GM19468 (cell line): ENCODE measurements at regions not wholly inside any gene's neighbourhood (a gene's known extent, or its start where the extent isn't known, plus 50 kb on each side); places are given as distances from the start of the nearest gene placed in this dataset.

ENCODE experiments used
- ATAC-seq: cut with Tn5 transposase; IDR thresholded peaks from one replicate; pipeline ENCODE4 v1.9.1; 2021; ENCODE audit warnings: mild to moderate bottlenecking, moderate library complexity, moderate number of reproducible peaks; ENCODE audit not compliant: unreplicated experiment; ENCODE audit errors: extremely low read depth

DNA sequence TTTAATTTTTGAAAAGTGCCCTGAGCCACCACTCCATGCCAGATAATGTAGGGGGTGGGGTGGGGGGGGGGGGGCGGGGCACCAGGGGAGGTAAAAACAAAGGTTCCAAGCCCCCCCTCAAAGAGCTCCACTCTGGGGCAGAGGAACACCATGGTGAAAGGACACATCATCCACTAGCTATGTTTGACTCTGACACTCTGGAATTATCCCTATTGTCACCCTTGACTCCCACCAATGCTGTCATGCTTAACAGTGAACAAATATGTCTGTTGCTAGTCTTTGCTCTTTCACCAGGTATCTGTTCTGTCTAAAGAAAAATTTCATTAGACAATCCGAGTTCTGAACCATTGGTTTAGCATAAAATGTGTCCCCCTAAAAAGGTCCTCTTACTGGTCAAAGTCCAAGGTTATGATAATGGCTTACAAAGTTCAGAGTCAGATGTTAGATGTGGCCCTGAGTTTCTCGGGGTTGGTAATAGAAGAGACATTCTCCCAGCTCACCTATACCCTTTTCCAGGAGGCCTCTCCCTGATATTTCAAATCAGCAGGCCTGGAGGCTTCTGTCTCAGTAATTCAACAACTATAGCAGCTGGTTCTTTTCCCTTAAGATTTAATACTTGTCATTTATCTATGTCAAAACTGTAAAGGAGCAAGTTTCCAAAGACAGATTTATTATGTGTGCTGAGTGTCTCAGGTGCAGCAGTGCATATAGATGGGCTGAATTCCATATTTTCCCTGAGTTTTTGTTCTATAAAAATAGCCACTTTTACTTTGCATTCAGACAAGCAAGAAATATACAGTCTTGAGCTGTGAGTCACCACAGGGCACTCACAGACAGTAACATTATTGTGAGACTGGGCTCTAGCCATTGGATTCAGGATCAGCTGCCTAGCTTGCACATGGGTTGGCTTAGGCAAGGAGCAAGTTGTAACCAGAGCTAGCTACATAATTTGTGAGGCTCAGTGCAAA is 174.1 kb downstream of the CSNK2A3 start:
- ATAC-seq: no peak

DNA sequence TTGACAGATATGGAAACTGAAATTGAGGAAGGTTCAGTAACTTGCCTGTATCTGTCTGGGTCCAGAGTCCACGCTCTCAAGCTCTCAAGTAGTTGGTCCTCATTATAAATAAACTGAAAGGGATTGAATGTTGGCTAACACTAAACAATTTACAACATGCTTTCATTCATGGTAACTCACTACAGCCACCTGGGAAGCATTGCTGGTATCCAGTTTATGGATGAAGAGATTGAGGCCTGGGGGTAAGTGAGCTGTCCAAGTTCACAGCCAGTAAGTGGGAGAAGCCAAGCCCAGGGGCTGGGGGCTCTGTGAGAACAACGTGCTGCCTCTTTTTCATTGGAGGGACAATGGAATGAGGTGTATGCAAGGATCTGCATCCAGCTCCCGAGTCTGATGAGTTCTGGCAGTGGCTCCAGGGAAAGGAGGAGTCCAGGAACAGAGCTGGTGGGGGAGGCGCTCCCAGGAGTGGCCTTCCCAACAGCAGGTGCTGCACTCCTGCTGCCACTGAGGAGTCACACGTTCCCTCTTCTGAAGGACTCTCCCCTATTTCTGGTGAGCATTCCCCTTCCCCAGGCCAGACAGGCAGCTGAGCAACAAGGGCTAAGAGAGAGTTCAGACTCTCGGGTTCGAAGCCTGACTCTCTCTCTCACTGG is 175.8 kb downstream of the CSNK2A3 start:
- no peak for ATAC-seq

DNA sequence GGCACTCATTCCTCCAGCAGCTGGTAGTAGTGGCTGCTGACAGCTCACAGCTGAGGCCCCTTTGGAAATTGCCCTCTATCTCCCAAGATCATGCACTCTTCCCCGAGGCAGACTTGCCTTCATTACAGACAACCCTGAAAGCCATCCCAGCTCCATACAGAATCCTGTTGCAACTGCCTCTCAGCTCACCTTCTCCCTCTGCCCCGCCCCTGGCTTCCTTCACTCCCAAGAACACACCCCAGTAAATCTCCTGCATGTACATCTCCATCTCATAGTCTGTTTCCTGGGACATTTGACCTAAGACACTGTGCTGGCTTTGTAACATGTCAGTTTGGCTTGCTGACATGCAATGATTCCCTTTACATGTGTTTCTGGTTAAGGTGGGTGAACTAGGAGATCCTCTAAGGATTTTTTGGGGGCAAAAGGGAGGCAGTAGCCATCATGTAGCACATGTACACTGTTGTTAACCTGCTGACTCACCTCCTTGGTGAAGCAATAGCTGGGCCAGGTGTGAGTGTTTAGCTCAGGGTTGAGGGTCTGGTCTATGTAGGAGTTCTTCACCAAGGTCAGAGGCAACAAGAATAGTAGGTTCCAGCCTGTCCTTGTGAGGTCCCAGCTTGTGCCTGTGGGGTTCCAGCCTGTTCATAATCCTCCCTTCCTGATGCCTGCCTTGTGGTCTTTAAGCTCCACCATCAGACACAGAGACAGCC is 179.6 kb downstream of the CSNK2A3 start:
- ATAC-seq: no peak

DNA sequence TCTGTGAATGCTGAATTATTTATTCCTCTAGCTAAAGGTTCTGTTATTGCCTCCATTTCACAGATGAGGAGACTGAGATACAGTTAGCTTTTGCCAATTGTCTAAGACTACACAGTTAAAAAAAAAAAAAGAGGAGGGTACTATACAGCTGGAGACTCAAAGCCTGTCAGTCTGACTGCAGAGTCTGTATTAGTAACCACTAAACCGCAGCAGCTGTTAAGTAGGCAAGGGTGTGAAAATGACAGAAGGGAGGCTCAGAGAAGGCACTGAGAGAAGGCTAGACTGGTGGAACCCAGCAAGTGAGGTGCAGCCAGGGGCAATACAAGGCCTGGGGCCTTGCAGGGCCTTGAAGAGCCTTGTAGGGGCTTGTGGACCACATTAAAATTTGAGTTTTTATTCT is 181.2 kb downstream of the CSNK2A3 start:
- no peak for ATAC-seq

DNA sequence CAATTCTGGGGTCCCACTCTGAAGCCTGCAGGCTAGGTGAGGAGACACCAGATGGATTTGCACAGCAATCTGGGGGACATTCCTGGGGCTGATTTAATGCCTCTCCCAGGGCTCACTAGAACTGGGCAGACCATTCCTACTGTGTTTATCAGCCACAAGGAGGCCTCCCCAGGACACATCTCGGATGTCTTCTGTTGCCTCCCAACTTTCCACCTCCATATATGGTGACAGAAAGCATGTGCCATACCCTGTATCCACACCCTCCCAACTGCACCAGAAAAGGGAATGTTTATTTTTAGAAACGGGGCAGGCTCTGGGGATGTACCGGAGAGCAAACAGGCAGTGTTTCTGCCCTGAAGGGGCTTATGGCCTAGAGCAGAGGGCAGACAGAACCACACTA is 181.8 kb downstream of the CSNK2A3 start:
- no peak for ATAC-seq

DNA sequence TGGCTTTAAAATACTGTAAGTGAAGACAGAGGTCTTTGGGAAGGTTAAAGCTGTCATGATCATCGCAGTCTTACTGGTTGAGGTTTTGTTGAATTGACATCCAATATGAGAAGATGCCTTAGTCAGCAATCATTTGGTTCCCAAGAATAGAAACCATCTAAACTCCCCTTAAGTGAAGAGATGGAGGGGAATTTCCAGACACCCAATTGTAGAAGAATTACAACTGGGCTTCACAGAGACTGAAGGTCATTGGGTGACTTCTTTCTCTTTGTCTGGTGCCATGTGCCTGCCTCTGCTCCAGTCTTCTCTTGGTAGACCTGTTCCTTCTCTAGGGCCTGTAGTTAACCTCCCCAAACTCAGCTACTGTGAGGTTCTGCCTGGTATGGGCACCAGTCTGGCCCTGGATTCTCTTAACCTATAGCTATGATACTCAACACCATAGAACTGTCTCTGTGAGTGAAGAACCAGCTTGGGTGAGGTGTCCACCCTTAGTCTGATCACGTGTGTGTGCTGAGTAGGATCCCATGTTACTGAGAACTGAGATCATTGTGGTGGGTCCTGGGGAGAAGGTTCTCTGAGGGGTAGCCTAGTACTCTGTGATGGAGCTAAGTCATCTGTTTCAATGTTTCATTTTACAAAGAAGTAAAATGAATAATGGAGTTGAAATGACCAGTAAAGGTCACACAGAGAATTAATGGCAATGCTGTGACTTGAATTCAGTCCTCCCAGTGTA is 182.5 kb downstream of the CSNK2A3 start:
- no peak for ATAC-seq

DNA sequence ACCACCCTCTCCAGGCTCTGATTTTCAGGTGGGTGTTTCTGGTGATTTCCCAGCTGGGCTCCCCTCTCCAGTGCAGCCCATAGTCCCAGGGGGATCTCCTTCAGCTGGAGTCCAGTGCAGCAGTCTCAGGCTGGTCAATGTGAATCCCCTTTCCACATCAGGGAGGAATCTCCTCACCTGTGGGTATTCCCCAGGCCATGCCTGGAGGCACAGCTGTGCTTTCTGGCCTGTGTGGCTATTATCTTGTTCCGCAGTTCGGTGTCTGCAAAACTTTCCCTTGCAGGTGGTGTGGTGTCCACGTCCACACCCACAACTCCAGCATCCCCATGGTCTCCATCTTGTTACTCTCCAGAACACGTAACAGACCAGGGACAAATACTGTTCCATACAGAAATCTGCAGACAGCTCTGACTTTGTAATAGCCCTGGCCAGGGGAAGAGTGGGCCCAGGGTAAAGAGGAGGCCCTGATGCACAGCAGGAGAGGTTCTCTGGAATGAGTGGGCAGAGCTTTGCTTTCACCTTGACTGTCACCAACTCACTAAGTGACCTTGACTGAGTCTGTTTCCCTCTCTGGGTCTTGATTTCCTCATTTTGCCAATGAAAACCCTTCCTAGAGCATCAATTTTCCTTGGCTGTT is 183.2 kb downstream of the CSNK2A3 start:
- ATAC-seq: no peak

DNA sequence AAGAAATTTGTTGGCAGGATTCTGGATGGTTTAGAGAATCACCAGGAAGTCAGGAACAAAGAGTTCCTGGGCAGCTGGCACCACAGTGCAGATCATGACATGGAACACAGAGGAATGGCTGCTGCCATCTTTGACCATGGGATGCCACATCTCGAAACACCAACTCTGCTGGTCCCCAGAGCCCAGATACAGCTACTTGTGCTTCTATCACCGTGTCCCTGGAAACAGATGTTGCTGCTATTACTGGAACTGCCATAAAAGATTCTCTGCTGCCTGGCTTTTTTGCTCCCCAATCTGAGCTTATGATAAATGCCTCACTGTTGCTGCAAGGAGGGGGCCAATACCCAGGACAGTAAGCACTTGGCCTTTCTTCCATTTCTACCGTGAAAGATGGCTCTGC is 185.2 kb downstream of the CSNK2A3 start:
- ATAC-seq: no peak

DNA sequence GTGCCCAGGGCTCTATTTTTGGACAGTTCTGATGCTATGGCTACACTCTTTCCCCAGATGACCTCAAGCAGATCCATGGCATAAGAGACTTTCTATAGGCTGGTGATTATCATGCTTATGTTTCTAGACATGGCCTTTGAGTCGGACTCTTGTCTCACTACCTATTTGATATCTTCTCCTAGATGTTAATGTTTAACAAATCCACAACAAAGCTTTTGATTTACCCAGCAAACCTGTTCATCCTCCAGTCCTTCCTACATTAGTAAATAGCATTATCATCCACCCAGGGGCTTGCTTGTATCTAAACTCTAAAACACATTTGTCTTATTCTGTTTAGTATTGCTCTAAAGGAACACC is 188.7 kb downstream of the CSNK2A3 start:
- no peak for ATAC-seq

DNA sequence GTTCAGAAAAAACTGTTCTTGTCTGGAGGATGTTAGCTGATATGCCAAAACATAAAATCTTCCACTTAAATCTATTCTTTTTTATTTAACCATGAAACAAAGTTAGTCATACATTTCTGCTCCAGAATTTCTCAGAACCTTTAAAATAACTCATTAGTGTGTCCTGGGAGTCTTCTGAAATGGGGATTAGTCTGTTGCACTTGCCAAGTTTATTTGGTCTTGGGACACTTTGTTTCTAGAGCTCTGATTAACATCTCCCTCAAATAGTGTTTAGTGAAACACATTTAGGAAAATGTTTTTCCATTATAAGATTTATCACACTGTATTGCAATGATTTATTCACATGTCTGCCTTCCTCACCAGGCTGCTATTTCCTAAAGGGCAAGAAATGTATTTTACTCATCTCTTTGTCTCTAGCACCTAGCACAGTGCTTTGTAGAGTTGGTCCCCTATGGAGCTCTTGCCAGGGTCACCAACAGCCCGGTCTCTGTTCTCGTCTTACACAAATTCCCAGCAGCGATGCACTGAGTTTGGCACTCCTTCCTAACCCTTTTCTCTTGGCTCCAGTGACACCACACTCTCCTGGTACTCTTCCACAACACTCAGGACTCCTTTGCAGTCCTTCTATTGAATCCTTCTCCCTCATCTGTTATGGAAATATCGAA is 189.2 kb downstream of the CSNK2A3 start:
- ATAC-seq: no peak

DNA sequence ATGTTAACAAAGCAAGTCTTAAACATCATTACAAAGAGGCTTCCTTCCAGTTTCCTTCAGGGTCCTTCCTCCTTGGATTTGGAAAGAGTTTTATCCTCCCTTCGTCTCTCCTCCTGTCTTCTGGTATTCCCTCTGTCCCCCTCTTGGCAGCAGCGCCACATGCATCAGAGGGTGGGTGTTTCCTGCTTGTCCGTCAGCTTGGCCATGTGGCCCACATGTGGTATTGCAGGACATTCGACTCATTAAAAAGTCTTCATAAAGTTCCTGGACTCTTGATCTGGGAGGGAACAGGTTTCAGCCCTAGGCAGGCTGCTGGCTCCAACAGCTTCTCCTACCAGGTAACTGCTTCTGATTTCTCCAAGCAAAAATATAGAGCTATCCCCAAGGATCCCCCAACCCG is 189.8 kb downstream of the CSNK2A3 start:
- ATAC-seq: no peak

DNA sequence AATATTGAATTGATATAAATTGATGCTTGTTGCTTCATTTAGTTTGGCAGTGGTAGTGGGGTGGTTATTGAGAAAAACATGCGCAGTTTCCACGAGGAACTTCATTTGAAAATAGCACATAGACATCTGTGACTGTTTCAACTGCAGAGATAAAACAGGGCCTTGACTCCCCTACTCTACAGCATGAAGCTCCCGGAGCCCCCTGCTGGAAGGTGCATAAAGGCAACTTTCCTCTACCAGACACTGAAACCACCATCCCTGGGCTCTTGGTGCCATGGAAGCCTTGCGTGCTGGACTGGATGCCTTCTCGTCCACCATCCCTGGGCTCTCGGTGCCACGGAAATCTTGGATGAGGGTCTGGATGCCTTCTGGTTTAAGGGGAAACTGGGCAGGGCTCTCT is 195.9 kb downstream of the CSNK2A3 start:
- no peak for ATAC-seq

DNA sequence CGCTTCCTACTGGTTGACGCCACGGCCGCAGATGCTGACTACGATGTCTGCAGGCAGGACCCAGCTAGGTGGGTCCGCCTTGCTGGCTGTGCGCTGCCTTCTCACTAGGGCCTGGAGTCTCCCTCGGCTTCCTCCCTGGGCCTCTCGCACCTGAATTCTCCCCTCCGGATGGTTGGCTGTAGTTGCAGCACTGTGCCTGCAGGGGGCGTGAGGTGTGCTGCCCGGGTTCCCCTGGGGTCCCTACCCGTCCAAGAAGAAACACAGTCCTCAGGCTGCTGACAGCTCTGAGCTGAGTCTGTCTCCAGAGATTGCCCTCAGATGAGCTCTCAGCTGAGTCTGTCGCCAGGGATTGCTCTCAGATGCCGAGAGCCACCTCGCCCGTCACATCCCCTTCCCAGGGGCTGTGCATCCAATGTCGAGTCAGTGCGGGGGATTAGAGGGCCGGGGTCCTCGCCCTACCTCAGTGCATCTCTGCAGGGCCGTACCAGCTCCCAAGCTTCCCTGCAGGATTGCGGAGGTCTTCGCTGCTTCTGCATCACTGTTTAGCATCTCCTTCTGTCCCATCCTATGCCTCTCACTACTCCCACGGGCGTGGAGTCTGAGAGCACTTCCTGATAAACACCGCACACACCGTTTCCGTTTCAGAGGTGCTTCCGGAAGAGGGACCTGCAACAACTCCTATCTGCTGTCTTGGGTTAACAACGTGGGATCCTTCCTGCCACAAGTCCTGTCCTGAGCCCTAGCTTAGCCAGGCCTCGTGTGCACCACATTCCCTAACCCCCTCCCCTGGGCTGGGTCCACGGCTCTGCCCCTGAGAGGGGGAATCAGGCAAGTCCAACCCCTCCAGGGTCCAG is 196.9 kb downstream of the CSNK2A3 start:
- ATAC-seq: no peak

DNA sequence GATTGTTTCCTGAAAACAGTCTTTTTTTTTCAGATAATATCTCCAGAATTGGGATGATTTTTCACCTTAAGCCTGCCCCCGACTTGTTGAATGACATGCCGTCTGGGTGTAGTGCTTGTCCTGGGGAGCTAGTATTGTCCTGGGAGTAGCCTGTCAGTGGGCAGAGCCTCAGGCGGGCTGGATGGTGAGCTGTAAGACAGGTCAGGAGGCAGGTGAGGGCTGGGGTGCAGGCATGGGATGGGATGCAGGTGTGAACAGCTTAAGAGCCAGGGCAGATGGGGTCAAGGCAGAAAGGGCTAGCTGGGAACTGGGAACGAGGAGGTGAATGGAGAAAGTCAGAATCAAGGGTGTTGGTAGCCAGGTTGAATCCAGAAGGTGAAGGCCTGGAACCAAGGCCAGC is 200.2 kb downstream of the CSNK2A3 start:
- no peak for ATAC-seq

DNA sequence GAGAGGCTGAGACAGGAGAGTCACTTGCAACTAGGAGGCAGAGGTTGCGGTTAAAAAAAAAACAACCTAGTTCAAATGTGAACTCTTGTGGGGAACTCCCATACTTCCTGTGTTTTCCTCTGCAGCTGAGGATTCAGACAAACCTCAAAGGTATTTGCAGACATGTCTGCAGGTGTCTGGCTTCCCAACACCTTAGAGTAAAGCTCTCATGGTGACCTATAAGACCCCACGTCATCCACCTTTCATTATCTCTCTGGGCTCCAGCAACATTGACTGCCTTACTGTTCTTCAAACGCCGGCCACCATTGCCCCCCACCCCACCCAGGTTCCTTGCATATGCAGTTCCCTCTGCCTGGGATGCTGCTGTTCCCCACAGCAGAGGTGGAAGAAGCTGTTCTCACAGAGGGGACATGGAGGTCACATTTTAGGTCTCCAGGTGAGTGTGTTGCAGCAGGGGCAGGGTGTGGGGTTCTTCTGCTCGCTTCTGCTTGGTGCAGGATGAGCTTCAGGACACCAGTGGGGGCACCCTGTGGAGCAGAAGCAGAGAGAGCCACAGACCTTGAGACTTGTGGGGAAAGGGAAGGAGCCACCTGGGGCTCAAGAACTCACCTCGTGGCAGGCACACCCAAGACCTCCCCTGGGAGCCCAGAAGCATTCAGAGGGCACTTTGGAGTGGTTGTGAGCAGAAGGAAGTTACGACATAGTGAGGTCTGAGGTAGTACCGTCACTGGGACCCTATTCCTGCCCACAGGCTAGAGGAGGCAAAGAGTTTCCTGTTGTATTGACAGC is 203.2 kb downstream of the CSNK2A3 start:
- ATAC-seq: no peak

DNA sequence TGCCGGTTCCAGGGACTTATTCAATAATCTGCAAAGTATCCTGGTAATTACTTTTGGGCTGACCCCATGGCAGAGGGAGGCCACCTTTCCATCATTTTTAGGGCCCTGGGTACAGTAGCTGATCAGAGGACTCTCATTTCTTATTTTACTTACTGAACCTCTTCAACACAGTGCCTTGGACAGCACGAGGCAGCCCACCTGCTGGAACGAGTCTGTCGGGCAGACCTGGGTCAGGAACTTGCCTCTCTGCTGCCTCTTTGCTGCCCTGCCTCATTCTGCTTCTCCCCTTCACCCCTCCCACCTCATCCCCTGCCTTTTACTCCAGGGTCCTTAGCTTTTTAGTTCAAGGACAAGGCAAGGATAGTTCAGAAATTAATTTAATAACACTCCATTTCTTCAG is 204.5 kb downstream of the CSNK2A3 start:
- ATAC-seq: no peak

DNA sequence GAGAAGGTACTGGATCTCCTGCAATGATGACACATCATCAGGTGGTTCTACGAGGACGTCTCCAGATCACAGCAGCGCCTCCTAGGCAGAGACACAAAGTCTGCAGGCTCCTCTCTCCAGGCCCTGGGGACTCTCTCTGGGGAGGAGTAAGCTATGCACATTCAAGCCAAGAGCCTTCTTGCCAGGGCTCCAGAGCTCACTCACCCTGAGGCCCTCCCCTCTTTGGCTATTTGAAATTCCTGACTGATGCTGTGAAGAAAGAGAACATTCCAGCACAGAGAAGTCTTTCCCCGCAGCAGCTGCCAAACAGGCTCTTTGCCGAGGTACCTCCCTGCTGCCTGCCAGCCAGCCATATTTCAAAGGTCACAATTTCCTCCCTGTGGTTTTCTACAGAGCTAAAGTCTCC is 204.9 kb downstream of the CSNK2A3 start:
- no peak for ATAC-seq

DNA sequence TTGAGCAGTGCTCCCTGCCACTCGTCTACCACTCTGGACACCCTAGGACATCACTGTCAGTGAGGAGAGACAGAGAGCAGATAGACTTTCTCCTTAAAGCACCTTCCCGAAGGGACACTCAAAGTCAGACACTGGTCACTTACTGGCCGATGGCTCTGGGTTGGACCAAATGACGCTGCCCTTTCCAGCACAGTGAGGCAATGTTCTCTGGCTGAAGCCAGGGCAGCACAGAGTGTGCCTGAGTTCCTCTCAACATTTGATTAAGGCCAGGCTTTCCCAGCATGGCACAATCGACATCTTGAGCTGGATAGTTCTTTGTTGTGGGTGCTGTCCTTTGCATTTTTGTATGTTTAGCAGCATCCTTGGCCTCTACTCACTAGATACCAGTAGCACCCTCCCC is 206.2 kb downstream of the CSNK2A3 start:
- no peak for ATAC-seq
